NOMO-1 treated with DMSO at 0.1 percent for 48 hours (cell line): ENCODE measurements at regions not wholly inside any gene's neighbourhood (a gene's known extent, or its start where the extent isn't known, plus 50 kb on each side); places are given as distances from the start of the nearest gene placed in this dataset.
A peak's percentile ranks its signal among the peaks of the same experiment; 100 is the strongest.

Source experiments
- DNase-seq: peaks from one replicate; lab custom pipeline; 2025; ENCODE audit not compliant: unreplicated experiment; lab: John Stamatoyannopoulos, UW

DNA sequence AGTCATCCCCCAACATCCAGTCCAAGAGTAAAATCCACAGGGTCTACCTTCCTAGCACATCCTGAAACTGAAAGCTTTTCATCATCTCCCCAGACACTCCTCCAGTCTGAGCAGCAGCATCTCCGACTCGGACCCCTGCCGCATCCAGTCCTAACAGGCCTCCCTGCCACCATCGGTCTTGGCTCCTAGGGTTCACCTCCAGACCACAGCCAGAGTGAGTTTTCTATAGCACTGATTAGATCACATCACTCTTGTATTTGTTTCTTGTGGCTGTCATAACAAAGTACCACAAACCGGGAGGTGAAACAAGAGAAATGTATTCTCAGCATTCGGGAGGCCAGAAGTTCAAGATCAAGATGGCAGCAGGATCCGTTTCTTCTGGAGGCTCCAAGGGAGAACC, 187.8 kb downstream of the TOMM20 start:
- no peak for DNase-seq

- no peak for DNase-seq
Measured at GRCh38 chr1:234938924-234939323, 189.7 kb downstream of the TOMM20 start.

- no peak for DNase-seq
Measured at GRCh38 chr1:234938135-234938534, 190.5 kb downstream of the TOMM20 start.

DNA sequence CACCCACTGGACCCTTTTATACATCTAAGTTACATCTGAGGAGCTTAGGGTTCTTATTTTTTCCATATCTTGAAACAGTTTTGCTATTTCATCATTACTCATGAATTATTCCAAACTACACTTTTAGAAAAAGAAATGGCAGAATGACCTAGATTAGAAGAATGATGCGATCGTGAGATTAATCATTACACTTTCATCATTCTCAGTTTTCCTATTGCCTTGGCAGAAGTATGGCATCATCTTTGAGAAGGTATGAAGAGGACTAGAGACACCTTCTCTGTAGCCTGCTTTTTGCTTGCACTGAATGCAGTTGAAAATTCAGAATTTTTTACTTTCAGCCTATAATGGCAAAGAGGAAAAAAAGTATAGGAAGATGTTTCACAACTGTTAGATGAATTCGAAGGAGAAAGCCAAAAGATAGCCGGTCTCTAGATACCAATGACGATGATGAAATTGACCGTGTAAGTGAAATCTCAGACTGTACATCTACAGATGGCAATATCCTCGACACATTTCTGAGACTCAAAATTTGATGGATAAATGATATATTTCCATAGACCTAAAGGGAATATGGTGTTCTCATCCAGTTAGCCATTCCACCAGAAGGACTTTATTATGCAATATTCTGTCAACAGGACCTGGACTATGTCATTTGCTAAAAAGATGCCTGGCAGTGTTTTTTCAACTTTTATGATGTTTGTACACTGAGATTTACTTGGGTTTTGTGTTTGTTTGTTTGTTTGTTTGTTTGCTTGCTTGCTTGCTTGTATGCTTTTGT, 191.8 kb downstream of the TOMM20 start:
- DNase-seq: no peak

DNA sequence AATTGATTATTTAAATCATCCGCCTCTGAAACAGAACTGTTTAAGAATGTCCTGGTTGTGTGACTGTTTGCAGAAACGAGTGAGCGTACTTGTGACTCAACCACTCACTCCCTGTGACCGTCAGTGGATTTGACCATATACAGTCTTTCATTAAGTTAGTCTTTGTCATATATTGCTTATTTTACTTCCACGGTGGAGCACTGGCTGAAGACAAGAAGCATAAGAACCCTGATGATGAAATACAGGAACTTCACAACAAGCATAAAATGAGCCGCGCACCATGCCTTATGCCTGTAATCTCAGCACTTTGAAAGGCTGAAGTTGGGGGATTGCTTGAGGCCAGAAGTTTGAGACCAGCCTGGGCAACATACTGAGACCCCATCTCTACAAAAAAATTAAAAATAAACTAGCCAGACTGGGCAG, 194.0 kb downstream of the TOMM20 start:
- peak; percentile 93 for DNase-seq

GRCh38 chr1:234933475-234933874, 195.2 kb downstream of the TOMM20 start:
- peak; percentile 82 for DNase-seq

GRCh38 chr1:234932511-234933430, 195.9 kb downstream of the TOMM20 start:
- DNase-seq: no peak

DNA sequence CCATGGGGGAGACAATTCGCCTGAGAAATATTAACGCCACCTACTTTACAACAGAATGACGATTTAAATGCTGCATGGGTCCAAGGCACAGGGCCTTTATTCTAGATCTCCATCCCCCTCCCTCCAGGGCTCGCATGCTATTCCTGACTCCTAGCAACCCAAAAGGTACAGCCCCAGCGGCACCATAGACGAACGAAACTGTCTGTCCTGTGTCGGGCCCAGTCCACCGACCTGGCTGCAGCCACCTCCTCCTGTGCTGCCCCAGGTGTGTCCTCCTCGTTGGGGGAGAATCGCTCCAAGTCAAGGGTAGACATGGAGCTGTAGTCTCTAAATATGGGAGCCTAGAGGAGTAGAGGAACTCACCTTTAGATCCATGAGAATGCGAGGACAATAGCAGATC, 196.5 kb downstream of the TOMM20 start:
- DNase-seq: no peak

DNA sequence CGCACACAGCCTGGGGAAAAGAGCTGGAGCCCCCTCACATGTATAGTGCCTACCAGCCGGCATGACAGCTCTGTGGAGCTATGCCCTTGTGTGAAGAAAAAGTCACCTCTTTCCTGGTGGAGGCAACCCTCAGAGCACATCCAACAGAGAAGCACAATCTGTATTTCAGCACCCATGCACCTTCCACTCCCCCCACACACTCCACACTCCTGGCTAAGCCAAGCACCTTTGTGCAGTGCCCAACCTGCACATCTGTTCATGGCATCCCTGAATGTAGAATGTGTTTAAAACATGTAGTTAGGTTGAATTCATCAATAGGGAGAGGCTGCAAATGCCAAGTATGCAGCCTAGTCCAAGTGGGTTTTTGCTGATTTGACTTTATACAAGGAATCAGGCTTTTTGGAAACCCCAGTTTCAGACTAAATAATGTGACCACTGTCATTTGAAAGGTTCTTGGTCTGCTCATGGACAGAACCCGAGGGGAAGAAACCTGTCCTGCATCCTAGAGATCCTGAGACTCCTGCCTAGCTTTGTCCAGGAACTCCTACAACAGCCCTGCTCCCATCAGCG, 197.1 kb downstream of the TOMM20 start:
- no peak for DNase-seq

GRCh38 chr1:234929369-234929768, 199.3 kb downstream of the TOMM20 start:
- DNase-seq: no peak

- DNase-seq: no peak
Measured at GRCh38 chr1:234928642-234929041, 200.0 kb downstream of the TOMM20 start.

DNA sequence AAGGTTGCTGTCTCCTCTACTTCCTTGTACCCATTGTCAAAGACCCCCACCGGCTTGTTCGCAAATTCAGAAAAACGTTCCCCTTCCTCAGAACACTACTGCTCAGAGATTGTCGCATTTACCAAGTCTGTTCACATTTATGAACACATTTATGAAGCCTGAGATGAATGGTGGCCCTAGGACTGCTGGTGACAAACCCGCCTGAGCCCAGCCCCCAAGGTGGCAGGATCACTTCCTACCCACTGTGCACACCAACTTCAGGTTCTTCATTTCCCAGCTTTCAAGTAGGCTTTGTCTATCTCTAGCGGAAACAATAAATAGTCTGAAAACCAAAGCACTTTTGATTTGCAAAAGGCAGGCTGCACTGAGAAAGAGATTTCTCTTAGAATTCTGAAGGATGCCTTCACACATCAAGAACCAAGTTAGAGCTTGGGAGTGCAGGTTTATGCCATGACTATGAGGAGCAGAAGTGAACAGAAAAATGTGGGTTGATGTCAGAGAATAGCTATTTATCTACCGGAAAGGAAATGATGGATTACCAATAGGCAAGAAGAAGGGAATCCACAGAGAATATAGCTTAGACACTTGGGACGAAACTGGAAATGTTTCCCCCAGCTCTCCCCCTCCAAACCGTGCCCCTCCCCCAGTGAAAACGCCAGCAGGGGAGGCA, 200.5 kb downstream of the TOMM20 start:
- DNase-seq: no peak

- DNase-seq: no peak
Measured at GRCh38 chr1:234927312-234927970, 201.2 kb downstream of the TOMM20 start.

GRCh38 chr1:234926559-234927311, 201.9 kb downstream of the TOMM20 start:
- no peak for DNase-seq

- DNase-seq: no peak
Measured at GRCh38 chr1:234926264-234926558, 202.4 kb downstream of the TOMM20 start.

GRCh38 chr1:234925440-234926263, 203.0 kb downstream of the TOMM20 start:
- no peak for DNase-seq

DNA sequence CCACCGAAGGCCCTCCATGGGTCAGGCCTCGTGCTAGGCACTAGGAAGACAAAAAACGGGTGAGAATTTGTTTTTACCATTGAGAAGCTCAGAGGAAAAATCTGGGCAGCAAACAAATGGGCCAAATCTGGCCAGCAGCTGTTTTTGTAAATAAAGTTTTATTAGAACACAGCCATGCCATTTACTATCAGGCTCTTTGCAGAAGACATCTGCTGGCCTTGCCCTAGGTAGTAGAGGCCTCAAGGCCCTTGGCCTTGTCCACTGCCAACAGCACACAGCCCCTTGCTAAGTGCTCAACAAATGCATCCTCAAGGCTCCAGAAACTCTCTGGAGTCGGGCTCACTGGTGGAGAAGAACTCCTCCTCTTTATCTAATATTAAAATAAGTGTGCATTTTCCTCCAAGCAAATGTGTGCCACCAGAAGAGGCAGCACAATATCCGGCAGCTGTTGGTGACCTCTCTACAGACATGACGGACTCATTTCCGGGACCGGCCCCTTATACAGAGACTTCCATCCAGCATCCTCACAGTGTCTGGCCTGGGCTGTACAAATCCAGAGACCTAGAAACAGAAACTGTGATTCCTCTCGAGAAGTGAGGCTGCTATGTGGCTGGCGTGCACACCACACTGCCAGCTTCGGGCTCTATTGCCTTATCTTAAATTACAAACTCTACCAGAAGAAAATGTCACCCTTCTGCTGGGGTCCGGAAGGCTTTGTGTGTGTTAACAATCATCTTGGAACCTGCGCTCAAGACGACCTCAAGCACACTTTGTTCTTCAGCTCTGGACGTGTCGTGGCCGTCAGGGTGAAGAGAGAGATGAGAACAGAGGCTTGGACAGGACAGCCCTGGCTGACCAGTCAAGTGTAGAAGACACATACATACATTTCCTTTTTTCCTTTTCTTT, 203.9 kb downstream of the TOMM20 start:
- DNase-seq: no peak

- DNase-seq: no peak
Measured at GRCh38 chr1:234923626-234924025, 205.0 kb downstream of the TOMM20 start.
